ENCODE measurements at regions not wholly inside any gene's neighbourhood (a gene's known extent, or its start where the extent isn't known, plus 50 kb on each side); places are given as distances from the start of the nearest gene placed in this dataset.

- TF ChIP-seq POLR2A (IDR thresholded peaks at IDR 0.05) = no peak
- TF ChIP-seq CTCF (IDR thresholded peaks at IDR 0.05 in 8 of 11, conservative IDR thresholded peaks at IDR 0.05 in 3 of 11) = no peak
- no peak for TF ChIP-seq POLR2AphosphoS5 (IDR thresholded peaks at IDR 0.05)
Measured at GRCh38 chr16:7218936-7219335, 113.7 kb upstream of the RBFOX1 start.
